ENCODE measurements at regions not wholly inside any gene's neighbourhood (a gene's known extent, or its start where the extent isn't known, plus 50 kb on each side); places are given as distances from the start of the nearest gene placed in this dataset.

DNA sequence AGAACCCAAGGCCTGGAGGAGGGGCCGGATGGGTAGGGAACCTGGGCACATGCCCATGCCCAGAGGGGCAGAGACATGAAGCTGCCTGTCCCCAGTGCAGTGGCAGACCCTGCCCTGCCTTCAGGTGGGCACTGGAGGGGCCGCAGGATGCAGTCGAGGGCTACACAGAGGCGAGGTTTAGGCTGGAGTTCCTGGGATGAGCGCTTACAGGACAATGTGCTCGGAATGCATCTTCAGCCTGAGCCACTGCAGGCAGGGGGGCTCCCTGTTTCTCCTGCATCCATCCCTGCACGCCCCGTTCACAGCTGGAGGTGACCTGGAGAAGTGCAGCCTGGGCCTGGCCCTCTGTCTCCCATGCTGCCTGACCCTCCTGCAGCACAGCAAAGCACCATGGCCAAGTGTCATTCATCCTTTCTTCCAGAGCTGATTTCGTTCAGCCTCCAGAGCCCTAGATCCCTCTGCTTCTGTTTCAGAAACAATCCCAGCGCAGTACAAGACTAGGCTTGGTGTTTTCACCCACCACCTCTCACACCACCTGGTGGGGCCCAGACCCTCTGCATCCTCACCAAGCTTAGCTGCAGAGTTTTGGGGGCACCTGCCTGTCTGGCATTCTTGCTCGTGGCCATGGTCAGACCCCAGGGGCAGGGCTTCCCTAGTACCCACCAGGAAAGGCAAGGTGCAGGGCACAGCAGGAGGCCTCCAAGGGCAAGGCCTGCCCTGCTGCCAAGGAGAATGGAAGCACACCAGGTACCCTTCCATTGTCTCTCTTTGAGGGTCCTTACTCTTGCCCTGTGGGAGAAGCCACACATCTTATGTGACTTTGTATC, 311.9 kb downstream of the TCERG1L start:
- DNase-seq (ENCODE audit: low read depth): no peak

DNA sequence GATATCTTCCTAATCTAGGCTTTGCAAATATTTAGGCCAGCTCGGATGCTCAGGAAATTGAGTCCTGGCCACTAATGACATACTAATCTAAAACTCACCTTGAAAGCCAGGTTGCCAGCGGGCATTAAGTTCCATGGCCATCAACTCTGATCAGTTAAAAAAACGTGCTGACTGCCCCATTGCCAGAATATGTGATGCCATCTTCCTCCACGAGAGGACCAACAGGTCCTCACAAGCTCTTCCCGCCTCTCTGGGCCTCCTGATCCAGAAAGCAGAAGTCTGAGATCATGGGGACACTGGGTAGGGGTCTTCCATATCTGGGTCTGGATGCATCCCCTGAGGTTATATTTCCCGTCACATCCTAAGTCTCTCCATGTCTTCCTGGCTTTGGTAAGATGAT, 311.3 kb downstream of the TCERG1L start:
- DNase-seq (ENCODE audit: low read depth): no peak

DNA sequence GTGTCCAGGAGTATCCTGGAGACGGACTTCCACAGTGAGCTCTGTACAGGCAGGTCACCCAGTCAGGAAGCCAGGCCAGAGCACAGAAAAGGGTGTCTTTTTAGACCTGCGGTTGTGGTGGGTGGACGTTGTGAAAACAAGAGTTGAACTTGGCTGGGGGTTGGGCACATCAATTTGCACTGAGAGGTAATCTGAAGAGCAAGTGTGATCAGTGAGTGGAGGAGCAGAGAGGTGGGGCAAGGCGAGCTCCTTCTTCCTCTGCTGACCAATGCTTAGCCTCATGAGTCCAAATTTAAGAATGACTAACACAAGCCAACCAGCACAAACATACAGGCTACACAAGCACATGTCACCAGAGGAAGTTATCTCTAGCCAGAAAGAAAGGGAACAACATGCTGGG, 310.8 kb downstream of the TCERG1L start:
- DNase-seq (ENCODE audit: low read depth): no peak

DNA sequence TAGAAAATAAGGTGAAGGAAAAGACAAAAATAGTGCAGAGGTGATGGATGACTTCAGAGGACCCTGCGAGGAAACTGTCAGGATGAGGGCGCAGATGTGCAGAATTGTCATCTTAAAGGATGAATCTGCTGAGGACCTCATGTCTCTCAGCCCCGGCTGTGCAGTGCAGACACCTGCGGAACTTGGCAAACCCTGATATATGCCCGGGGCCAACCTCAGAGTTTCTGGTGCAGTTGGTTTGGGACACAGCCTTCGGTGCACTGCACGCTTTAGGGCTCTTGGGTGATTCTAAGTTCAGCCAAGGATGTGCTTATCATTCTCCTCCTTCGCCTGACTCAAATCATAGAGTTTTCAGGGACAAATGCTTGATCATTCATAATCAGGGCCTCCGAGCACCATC, 310.1 kb downstream of the TCERG1L start:
- no peak for DNase-seq (ENCODE audit: low read depth)

DNA sequence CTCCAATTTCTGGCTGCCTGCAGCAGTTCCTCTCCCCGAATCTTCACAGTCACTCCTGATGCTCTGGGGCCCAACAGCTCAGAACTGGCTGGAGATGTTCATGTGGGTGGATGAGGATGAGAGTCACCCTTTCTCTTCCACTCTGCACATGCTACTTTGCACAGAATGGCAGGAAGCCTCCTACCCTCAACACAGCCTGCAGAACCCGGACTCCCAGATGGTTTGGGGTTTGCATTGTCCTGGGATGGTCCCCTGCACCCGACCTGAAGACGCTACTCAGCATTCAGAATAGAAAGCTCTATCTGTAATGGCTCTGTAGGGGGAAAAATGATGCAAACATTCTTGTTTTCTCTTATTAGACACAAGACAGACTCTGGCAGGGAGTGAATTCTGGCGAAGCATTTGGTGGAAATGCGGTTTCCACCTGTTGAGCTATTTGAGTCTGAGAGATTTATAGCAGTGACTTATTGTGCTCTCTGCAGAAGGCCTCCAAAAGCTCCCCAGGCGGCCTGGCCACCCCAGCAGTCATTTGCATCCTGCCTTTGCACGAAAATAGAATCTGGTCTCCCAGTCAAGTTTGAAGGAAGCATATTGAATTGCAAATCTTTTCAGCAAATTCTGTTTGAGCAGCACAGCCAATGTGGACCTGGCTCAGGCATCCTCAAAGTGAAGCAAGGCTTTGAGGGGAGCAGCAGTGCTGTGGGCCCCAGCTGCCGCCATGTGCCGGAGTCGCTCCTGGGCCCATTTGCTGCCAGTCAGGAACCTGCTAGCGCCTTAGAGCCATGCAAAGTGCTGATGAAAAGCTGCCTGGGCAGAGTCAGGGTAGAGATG, 309.3 kb downstream of the TCERG1L start:
- DNase-seq (ENCODE audit: low read depth): no peak

DNA sequence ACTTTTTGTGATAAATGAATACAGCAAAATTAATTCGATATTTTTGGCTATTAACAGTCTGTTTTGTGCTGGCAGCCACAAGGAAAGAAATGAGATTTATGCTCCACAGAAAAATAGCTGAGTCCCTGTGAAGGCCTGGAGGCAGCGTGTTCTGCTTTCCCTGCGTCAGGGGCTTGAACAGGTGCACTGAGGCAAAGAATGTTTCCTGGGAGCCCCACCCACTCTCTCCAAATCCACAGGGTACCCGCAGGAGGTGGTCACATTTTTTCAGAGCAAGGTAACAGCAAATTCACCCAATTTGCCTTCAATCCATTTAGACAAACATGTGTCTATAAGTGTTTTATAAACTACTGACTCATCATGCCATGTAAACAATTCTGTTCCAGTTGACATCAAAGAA, 308.1 kb downstream of the TCERG1L start:
- no peak for DNase-seq (ENCODE audit: low read depth)

DNA sequence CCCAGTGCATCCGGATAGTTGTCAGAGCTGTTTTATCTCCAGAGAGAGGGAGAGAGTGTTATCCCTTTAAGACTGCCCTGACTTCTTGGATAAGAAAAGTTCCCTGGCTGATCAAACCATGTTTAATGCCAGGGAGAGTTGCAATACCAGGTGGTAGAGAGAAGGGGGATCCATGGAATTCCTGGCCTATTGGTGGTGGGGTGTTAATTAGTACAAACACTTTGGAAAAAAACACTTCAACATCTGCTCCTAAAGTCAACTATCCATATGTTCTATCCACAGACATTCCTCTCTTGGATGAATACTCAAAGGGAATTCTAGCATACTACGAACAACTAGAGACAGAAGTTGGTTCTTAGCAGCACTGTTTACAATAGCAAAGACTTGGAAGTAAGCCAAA, 307.2 kb downstream of the TCERG1L start:
- DNase-seq (ENCODE audit: low read depth): no peak

DNA sequence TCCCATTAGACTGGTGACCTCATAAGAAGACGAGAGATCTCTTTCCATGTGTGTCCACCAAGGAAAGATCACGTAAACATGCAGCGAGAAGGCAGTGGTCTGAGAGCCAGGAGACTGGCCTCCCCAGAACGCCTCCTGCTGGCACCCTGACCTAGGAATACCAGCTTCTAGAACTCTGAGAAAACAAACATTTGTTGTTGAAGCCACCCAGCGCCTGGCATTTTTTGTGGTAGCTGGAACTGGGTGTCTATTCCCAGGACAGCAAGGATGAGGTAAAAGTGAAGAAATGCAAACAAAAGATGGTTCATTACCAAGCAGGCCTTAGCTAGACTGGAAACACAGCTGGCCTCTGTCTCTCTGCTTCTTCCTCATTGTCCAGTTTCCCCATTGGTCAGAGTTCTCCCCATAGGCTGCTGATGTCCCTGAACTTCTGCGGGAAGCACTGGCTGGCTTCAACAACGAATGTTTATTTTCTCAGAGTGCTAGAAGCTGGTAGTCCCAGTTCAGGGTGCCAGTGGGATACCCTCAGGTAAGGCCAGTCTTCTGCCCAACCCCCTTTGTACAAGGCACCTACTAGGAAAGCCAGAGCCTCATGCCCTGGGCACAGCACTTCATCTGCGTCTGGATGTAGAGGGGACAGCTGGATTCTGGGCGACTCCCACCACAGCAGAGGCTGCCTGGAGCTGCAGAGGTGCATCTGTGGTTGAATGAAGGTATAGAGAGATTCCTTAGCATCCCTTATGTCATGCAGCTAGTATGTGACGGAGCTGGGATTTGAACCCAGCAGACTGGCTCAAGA, 304.9 kb downstream of the TCERG1L start:
- DNase-seq (ENCODE audit: low read depth): no peak

DNA sequence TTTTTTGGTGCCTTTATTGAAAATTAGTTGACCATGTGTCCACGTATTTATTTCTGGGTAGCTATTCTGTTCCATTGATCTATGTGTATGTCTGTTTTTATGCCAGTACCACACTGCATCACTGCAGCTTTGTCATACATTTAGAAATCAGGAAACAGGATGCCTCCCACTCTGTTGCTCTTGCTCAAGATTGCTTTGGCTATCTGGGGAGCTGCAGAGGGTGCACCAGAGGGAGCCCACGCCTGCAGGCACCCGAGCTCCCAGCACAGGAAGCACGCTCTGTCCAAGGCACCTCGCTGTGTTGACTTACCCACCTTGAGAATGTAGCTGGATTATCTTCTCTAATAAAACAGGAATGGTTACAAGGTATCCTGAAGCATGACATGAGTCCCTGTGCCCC, 301.7 kb downstream of the TCERG1L start:
- no peak for DNase-seq (ENCODE audit: low read depth)

DNA sequence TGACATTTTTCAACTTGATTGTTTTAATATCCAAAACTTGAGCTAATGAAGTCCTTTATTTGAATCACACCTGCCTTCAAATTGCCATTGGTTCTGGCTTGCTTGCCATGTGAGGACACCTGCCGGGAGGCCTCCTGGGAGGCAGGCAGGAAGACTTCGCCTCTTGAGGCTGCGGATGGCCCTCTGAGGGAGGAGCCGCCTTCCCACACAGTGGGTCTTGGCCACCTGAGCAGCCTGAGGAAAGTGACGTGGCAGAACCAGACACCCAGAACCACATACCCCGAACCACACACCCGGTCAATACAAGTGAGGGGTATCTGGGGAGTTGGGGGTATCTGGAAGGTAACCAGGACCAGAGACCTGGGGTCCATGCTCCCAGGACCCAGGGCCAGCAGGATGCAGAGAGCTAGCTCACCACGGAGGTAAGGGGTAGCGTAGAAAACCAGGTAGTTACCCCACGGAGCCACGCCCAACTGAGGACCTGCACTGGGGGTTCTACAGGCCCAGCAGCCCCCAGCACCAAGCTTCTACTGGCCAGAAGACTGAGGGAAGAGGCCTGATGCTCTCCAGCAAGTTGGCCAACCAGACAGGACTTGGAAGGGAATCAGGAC, 300.5 kb downstream of the TCERG1L start:
- no peak for DNase-seq (ENCODE audit: low read depth)

DNA sequence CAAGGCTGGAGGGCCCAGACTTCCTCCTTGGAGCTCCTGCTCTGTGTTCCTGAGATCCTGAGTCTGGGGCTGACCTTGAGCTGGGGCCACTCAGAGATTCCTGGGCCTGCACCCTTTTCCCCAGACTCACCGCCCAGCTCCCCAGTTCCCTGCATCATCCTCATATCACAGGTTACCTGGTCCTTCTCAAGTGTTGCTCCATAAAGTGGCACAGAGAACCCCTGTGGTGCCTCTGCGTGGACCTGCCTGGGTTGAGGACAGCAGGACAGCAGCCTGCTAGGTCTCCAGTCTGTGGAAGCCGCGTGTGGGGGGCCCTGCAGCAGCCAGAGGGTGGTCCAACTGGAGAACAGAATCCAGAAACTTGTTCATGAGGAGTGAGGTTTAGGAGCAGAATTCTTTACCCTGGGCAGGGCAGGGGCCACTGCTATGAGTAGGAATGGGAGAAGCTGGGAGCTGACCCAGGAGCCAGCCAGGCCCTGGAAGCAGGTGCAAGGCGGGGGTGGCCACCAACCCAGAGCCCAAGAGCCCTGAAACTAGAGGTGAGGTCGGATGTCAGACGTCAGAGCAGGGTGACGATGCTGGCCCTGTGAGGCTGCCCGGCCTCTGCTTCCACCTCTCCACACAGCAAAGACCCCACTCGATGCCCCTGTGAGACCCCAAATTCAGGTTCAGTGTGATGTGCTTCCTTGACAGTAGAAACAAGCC, 299.4 kb downstream of the TCERG1L start:
- no peak for DNase-seq (ENCODE audit: low read depth)

DNA sequence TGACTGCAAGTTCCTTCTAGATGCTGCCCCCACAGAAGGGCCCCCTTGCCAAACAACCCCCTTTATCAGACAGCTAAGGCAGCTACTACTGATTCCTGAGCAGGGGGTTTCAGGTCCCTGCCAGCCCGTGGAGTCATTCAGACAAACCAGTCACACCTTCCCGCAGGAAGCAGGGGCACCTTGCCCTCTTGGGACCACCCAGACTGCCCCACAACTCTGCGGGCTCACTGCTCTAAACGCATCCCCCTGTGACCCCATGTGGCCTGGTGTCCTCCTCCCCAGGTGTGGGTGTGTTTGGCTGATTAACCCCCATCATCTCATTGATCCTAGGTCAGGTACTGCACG, 298.9 kb downstream of the TCERG1L start:
- DNase-seq (ENCODE audit: low read depth): no peak

DNA sequence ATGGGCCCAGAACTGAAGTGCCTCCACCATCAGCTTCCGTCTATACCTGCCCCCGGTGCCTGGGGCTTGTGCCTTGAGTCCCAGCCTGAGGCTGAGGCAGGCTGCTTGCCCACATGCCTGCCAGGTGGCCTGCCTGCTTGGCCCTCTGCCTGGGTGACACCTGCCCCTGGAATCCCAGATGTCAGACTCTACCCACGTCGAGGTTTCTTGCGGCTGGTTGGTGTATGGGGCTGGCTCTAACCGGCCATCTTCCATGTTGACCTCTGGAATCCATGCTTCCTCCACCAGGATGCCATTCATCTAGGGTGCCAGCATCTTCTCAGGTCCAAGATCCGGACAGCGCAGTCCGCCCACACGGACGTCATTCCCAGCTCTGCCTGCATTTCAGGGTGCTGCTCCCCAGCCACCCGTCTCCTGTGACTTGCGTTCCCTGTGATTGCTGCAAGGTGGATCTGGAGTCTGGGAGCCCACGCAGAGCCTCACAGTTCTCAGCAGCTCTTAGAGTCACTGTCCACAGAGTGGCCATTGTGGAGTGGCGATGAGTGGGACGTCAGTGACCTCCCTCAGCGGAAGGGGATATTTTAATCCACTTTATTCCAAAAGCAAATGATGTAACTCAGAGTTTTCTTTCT, 298.1 kb downstream of the TCERG1L start:
- DNase-seq (ENCODE audit: low read depth): no peak

DNA sequence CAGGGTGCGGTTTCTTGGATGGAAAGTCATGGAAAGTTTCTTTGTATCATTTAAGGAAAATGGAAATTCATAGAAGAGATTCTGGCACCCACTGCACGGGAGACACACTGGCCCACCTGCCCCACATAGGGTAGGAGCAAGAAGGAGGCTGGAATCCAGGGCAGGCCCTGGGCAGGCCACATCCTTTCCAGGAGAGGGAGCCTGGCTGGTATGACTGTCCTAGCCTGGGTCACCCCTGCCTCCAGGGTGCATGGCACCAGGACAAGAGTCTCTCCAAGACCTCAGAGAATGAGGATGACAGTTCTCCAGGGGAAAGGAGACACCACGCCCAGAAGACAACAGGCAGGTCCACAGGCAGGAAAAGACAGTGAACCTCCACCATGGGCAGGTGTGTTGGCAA, 297.2 kb downstream of the TCERG1L start:
- DNase-seq (ENCODE audit: low read depth): no peak

DNA sequence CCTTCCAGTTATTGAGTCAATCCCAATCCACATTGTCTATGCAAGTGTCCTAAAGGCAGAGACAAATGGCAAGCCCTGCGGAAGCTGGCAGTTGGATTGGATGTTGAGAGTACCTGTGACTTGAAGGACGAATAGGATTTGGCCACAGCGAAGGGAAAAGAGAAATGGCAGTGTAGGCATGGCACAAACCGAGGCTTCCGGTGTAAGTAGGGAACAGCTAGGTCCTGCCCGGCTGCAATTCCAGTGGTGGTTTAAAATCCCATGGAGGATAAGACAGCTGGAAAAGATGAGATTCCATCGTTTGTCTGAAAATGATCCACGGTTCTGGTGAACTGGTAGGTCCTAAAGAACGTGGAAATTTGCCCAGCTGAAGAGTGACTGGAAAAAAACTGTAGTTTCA, 296.2 kb downstream of the TCERG1L start:
- no peak for DNase-seq (ENCODE audit: low read depth)

DNA sequence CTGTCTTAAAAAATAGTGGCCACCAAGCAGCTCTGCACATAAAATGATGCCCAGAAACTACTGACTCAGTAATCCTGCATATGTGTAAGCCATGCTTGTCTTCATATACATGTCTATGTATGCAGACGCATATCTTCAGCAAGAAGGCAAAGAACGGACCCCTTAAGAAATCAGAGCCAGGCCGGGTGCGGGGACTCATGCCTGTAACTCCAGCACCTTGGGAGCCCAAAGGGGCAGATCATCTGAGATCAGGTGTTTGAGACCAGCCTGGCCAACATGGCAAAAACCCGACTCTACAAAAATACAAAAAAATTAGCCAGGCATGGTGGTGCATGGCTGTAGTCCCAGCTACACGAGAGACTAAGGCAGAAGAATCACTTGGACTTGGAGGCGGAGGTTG, 295.0 kb downstream of the TCERG1L start:
- DNase-seq (ENCODE audit: low read depth): no peak

DNA sequence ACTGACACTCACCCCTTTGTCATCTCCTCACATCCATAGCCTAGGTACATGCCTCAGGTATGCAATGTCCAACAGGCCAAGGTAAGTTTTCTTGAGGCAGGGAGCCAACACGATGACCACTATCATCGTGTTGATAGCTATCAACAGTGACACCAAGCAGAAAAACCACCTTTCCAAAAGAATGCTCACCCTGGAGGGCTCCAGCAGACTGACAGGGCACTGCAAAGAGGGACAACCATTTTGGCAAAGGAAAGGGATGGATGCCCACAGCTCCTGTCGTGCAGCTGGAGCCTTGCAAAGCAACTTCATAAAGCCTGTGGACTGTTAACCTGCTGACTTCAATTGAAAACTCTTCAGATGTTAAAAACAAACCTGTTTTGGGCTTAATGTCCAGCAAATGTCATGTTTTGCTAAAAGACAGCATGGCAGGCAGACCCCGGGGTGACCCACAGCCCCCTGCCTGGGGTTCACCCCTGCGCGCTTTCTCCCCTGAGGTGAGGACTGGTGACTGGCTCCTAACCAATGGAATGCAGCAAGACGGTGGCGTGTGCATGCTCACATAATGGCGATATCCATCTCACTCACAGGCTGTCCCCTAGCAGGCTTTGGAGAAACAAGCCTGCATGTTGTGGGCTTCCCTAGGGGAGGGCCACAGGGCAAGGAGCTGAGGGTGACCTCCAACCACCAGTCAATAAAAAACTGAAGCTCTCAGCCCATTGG, 293.8 kb downstream of the TCERG1L start:
- no peak for DNase-seq (ENCODE audit: low read depth)

DNA sequence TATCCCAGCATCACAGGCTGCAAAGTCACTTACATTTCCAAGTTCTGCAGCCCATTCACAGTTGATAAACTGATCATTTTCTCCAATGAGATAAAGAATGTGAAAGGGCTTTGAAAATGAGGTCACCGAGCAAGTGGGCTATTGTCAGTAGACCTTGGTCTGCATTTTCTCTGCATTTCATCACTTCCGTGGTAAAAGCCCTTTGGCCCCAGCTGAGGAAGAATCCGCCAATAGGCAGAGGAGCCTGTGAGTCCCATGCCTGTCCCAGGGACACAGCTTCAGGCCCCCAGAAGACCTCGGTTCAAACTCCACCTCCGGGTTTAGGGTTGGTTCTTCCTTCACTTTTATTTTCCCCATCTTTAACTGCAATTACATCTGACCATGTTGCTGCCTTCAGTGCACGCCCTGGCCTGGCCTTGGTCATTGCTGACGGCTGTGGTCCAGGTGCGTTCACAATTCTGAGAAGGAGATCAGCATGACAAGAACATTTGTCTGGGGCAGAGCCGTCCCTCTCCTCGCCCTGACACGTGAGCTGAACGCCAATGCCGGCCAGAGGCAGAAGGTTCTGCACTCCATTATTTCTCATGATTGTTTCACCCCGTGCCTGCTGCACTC, 292.5 kb downstream of the TCERG1L start:
- no peak for DNase-seq (ENCODE audit: low read depth)

DNA sequence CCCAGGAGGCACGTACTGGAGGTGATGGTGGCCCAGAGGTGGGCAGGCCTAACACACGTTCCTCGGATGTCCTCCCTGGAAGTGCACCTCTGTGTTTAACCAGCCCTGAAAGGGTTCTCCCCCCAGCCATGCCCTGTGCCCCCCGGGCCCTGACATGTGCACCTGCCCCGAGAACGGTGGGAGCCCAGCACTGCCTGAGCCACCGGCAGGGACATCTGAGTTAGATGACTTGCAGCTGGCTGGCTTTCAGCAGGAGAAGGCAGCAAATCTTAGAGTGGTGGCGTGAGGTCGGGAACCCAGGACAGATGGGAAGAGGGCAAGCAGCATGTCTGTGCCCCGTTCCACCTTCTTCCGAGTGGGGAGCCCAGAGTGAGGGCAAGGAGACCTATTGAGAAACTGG, 291.8 kb downstream of the TCERG1L start:
- DNase-seq (ENCODE audit: low read depth): no peak

DNA sequence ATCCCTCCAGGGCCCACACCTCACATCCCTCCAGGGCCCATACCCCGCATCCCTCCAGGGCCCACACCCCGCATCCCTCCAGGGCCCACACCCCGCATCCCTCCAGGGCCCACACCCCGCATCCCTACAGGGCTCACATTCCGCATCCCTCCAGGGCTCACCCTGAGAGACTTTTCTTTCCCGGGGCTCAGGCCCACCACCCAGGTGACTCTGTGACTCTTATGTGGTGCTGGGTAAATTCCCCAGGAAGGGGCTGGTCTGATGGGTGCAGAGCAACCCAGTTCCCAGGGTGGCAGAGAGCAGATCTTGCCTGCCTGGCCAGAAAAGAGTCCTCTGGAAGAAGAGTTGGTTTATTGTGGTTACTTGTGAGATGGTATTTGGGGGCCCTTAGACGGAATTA, 290.7 kb downstream of the TCERG1L start:
- DNase-seq (ENCODE audit: low read depth): no peak
